Neural progenitor cell (in vitro differentiated cells): ENCODE measurements at regions not wholly inside any gene's neighbourhood (a gene's known extent, or its start where the extent isn't known, plus 50 kb on each side); places are given as distances from the start of the nearest gene placed in this dataset.

Source experiments
- DNase-seq: peaks from one replicate; pipeline ENCODE4 v3.0.0-alpha.2; 2016; ENCODE audit warnings: low spot score
- H2AFZ ChIP-seq: fragments of 200-600 bp; sonication (generic); replicated peaks from 2 replicates; pipeline ENCODE4 v1.6.1; 2016; ENCODE audit warnings: antibody characterized with exemption
- H3F3A ChIP-seq: fragments of 200-600 bp; sonication (generic); 2 replicates; pipeline ENCODE4 v1.6.1; 2016; ENCODE audit warnings: antibody characterized with exemption, low read depth
- H3K27ac ChIP-seq: fragments of 200-600 bp; sonication (generic); 2 replicates; pipeline ENCODE4 v1.5.1; 2016; ENCODE audit warnings: mild to moderate bottlenecking
- H3K27me3 ChIP-seq: fragments of 200-600 bp; sonication (generic); 2 replicates; pipeline ENCODE4 v1.6.1; 2016; ENCODE audit warnings: mild to moderate bottlenecking, moderate library complexity
- H3K36me3 ChIP-seq: fragments of 200-600 bp; sonication (generic); 2 replicates; pipeline ENCODE4 v1.5.1; 2016
- H3K4me1 ChIP-seq: fragments of 200-600 bp; sonication (generic); 2 replicates; pipeline ENCODE4 v1.6.1; 2016; ENCODE audit warnings: mixed run types
- H3K4me2 ChIP-seq: fragments of 200-600 bp; sonication (generic); 2 replicates; pipeline ENCODE4 v1.6.1; 2016
- H3K4me3 ChIP-seq: fragments of 200-600 bp; sonication (generic); 2 replicates; pipeline ENCODE4 v1.5.1; 2016
- H3K79me2 ChIP-seq: fragments of 200-600 bp; sonication (generic); 2 replicates; pipeline ENCODE4 v1.6.1; 2016; ENCODE audit warnings: low read depth
- H3K9ac ChIP-seq: fragments of 200-600 bp; sonication (generic); 2 replicates; pipeline ENCODE4 v1.6.1; 2016
- H3K9me3 ChIP-seq: fragments of 200-600 bp; sonication (generic); 2 replicates; pipeline ENCODE4 v1.5.1; 2016; ENCODE audit warnings: low read depth
- H4K20me1 ChIP-seq: fragments of 200-600 bp; sonication (generic); 2 replicates; pipeline ENCODE4 v1.6.1; 2016; ENCODE audit warnings: low read depth
- H3K27ac Mint-ChIP-seq: 3 replicates; pipeline ENCODE4 v1.8.0; 2021; ENCODE audit warnings: mixed read lengths
- H3K27me3 Mint-ChIP-seq: 2 replicates; pipeline ENCODE4 v1.8.0; 2022; ENCODE audit warnings: low read depth, mild to moderate bottlenecking, inconsistent platforms, moderate library complexity, mixed read lengths; ENCODE audit not compliant: insufficient read depth
- H3K36me3 Mint-ChIP-seq: 3 replicates; pipeline ENCODE4 v1.8.0; 2021; ENCODE audit warnings: mixed read lengths
- H3K4me1 Mint-ChIP-seq: 3 replicates; pipeline ENCODE4 v1.8.0; 2021; ENCODE audit warnings: mixed read lengths
- H3K4me3 Mint-ChIP-seq: 3 replicates; pipeline ENCODE4 v1.8.0; 2021; ENCODE audit warnings: mild to moderate bottlenecking, moderate library complexity, mixed read lengths
- H3K9me3 Mint-ChIP-seq: 3 replicates; pipeline ENCODE4 v1.8.0; 2020; ENCODE audit warnings: mixed read lengths
- CTCF ChIP-seq: fragments of 200-600 bp; sonication (generic); IDR thresholded peaks from 2 replicates; pipeline ENCODE4 v1.5.1; 2017; ENCODE audit warnings: antibody characterized with exemption, mild to moderate bottlenecking
- EZH2 ChIP-seq: fragments of 200-600 bp; sonication (generic); IDR thresholded peaks from 2 replicates; pipeline ENCODE4 v1.6.1; 2017; ENCODE audit warnings: antibody characterized with exemption, mild to moderate bottlenecking, moderate library complexity
- EZH2phosphoT487 ChIP-seq: fragments of 200-600 bp; sonication (generic); IDR thresholded peaks from 2 replicates; pipeline ENCODE4 v1.6.1; 2017; ENCODE audit warnings: antibody characterized with exemption

GRCh38 chr15:94743668-94744067 lies 512.3 kb downstream of the MCTP2 start:
- H2AFZ ChIP-seq = no peak overlapping the region
- no peak for DNase-seq
- H3K79me2 ChIP-seq = no peaks in the 10 kb centered on the region
- no peaks in the 10 kb centered on the region for H3K36me3 ChIP-seq
- H3K4me1 ChIP-seq = peaks cover 16% of the 10 kb centered on the region
- H3K27ac ChIP-seq = no peak overlapping the region
- H3K4me2 ChIP-seq = no peak overlapping the region
- H3K9me3 Mint-ChIP-seq = no peaks in the 10 kb centered on the region
- no peaks in the 10 kb centered on the region for H3K27me3 ChIP-seq
- H3K36me3 Mint-ChIP-seq = no peaks in the 10 kb centered on the region
- H3F3A ChIP-seq = no peaks in the 10 kb centered on the region
- H3K27ac Mint-ChIP-seq = no peak overlapping the region
- peaks cover 29% of the 10 kb centered on the region for H3K4me1 Mint-ChIP-seq
- no peak overlapping the region for H3K4me3 Mint-ChIP-seq
- H4K20me1 ChIP-seq = no peaks in the 10 kb centered on the region
- H3K9me3 ChIP-seq = no peaks in the 10 kb centered on the region
- H3K9ac ChIP-seq = no peak overlapping the region
- TF ChIP-seq CTCF (no peak), EZH2phosphoT487 (no peak), EZH2 (no peak)
- no peak overlapping the region for H3K4me3 ChIP-seq
- H3K27me3 Mint-ChIP-seq = no peaks in the 10 kb centered on the region

- no peaks in the 10 kb centered on the region for H3K36me3 ChIP-seq
- no peak overlapping the region for H3K4me2 ChIP-seq
- H3K27me3 Mint-ChIP-seq = no peaks in the 10 kb centered on the region
- no peaks in the 10 kb centered on the region for H3K27me3 ChIP-seq
- H3K9ac ChIP-seq = no peak overlapping the region
- H3K4me1 ChIP-seq = peaks cover 12% of the 10 kb centered on the region
- no peak overlapping the region for H3K4me3 Mint-ChIP-seq
- no peaks in the 10 kb centered on the region for H3K9me3 Mint-ChIP-seq
- no peaks in the 10 kb centered on the region for H3K79me2 ChIP-seq
- H2AFZ ChIP-seq = no peak overlapping the region
- no peaks in the 10 kb centered on the region for H4K20me1 ChIP-seq
- H3K27ac Mint-ChIP-seq = no peak overlapping the region
- no peaks in the 10 kb centered on the region for H3K36me3 Mint-ChIP-seq
- no peaks in the 10 kb centered on the region for H3K9me3 ChIP-seq
- H3K4me1 Mint-ChIP-seq = peaks cover 30% of the 10 kb centered on the region
- no peaks in the 10 kb centered on the region for H3F3A ChIP-seq
- TF ChIP-seq CTCF (no peak), EZH2 (no peak), EZH2phosphoT487 (no peak)
- no peak overlapping the region for H3K27ac ChIP-seq
- DNase-seq = no peak
- no peak overlapping the region for H3K4me3 ChIP-seq
These were observed 512.9 kb downstream of the MCTP2 start for GRCh38 chr15:94744080-94744793.

- no peaks in the 10 kb centered on the region for H3K9me3 ChIP-seq
- H3K4me3 ChIP-seq = no peak overlapping the region
- H3K27me3 Mint-ChIP-seq = no peaks in the 10 kb centered on the region
- no peaks in the 10 kb centered on the region for H3K36me3 ChIP-seq
- no peaks in the 10 kb centered on the region for H3K79me2 ChIP-seq
- no peaks in the 10 kb centered on the region for H3K27me3 ChIP-seq
- no peaks in the 10 kb centered on the region for H3K36me3 Mint-ChIP-seq
- H3K4me3 Mint-ChIP-seq = no peak overlapping the region
- no peak overlapping the region for H3K27ac Mint-ChIP-seq
- no peaks in the 10 kb centered on the region for H3K9me3 Mint-ChIP-seq
- no peaks in the 10 kb centered on the region for H4K20me1 ChIP-seq
- DNase-seq = peak; percentile 34
- no peak overlapping the region for H3K4me2 ChIP-seq
- H3K9ac ChIP-seq = no peak overlapping the region
- peaks cover 38% of the 10 kb centered on the region for H3K4me1 Mint-ChIP-seq
- TF ChIP-seq EZH2phosphoT487 (no peak), EZH2 (no peak), CTCF (no peak)
- H3K4me1 ChIP-seq = peaks cover 12% of the 10 kb centered on the region
- no peaks in the 10 kb centered on the region for H3F3A ChIP-seq
- H3K27ac ChIP-seq = no peak overlapping the region
- no peak overlapping the region for H2AFZ ChIP-seq
These were observed 514.0 kb downstream of the MCTP2 start for GRCh38 chr15:94745371-94745770.
